ENCODE measurements at regions not wholly inside any gene's neighbourhood (a gene's known extent, or its start where the extent isn't known, plus 50 kb on each side); places are given as distances from the start of the nearest gene placed in this dataset.
A peak's percentile ranks its signal among the peaks of the same experiment; 100 is the strongest.
"Not testable (repeated sequence)": the region's sequence is repeated elsewhere in the genome, so short reads cannot be mapped to it uniquely, and the experiment has no call there.

GRCh38 chr9:99488131-99489059, 266.3 kb downstream of the SEC61B start:
- no peak for DNase-seq

- no peak for DNase-seq
These were observed 267.0 kb downstream of the SEC61B start for GRCh38 chr9:99489060-99489413.

GRCh38 chr9:99490729-99491128, 268.6 kb downstream of the SEC61B start:
- DNase-seq: no peak

- DNase-seq: no peak
These were observed 269.5 kb downstream of the SEC61B start for GRCh38 chr9:99491408-99492158.

- DNase-seq: no peak
These were observed 275.6 kb downstream of the SEC61B start for GRCh38 chr9:99497641-99498040.

GRCh38 chr9:99498979-99499378, 276.9 kb downstream of the SEC61B start:
- DNase-seq: not testable (repeated sequence)

- DNase-seq: no peak
These were observed 283.9 kb downstream of the SEC61B start for GRCh38 chr9:99505936-99506335.

- DNase-seq: no peak
These were observed 284.8 kb downstream of the SEC61B start for GRCh38 chr9:99506747-99507348.

GRCh38 chr9:99509065-99509745, 287.1 kb downstream of the SEC61B start:
- no peak for DNase-seq

GRCh38 chr9:99509900-99510535, 287.9 kb downstream of the SEC61B start:
- DNase-seq: no peak

- DNase-seq: no peak
These were observed 289.6 kb downstream of the SEC61B start for GRCh38 chr9:99511723-99512122.

- no peak for DNase-seq
These were observed 291.5 kb downstream of the SEC61B start for GRCh38 chr9:99513441-99514112.

GRCh38 chr9:99515093-99515492, 293.0 kb downstream of the SEC61B start:
- peak in 1 of 2 donors; percentile 35 for DNase-seq

GRCh38 chr9:99515895-99516656, 294.0 kb downstream of the SEC61B start:
- DNase-seq: no peak

GRCh38 chr9:99516657-99517049, 294.6 kb downstream of the SEC61B start:
- DNase-seq: no peak

- no peak for DNase-seq
These were observed 297.8 kb upstream of the NR4A3 start for GRCh38 chr9:99523838-99524237.

- no peak for DNase-seq
These were observed 290.4 kb upstream of the NR4A3 start for GRCh38 chr9:99531313-99531712.

- no peak for DNase-seq
These were observed 288.3 kb upstream of the NR4A3 start for GRCh38 chr9:99533421-99533820.

GRCh38 chr9:99537996-99538395, 283.7 kb upstream of the NR4A3 start:
- no peak for DNase-seq

GRCh38 chr9:99544526-99544925, 277.2 kb upstream of the NR4A3 start:
- no peak for DNase-seq

GRCh38 chr9:99549441-99549840, 272.2 kb upstream of the NR4A3 start:
- DNase-seq: no peak

Data from CD4-positive, alpha-beta T cell treated with Interleukin-4 for 1 hour (primary cell).